PC-3 (cell line): ENCODE measurements at regions not wholly inside any gene's neighbourhood (a gene's known extent, or its start where the extent isn't known, plus 50 kb on each side); places are given as distances from the start of the nearest gene placed in this dataset.

Experiments
- ATAC-seq: fragments of 200-7000 bp; cut with Tn5 transposase; 2 replicates; pipeline ENCODE4 v1.9.1; 2020; ENCODE audit warnings: mild to moderate bottlenecking, moderate library complexity
- BruUV-seq: library from RNA; stranded (reverse); fragments of 400-500 nt; replicated peaks from 2 replicates; lab custom pipeline; 2021; lab: Mats Ljungman, UMichigan
- CTCF ChIA-PET: fragments of 300-600 bp; sonication (Branson Sonifier 250); formaldehyde crosslinking; loops from one replicate; lab custom pipeline; 2022; ENCODE audit warnings: antibody characterized with exemption; lab: Charles Lee
- POLR2A ChIA-PET: fragments of 300-600 bp; sonication (Branson Sonifier 250); formaldehyde crosslinking; loops from one replicate; lab custom pipeline; 2022; ENCODE audit warnings: antibody characterized with exemption; ENCODE audit not compliant: unreplicated experiment; lab: Charles Lee
- DNase-seq: peaks from one replicate; pipeline ENCODE4 v3.0.0-alpha.2; 2015
- H2AFZ ChIP-seq: fragments of 300-600 bp; sonication (generic); 2 replicates; pipeline ENCODE4 v1.6.0; 2016; ENCODE audit warnings: antibody characterized with exemption, low read length
- H3F3A ChIP-seq: fragments of 300-600 bp; sonication (generic); one replicate; pipeline ENCODE4 v1.6.0; 2017; ENCODE audit warnings: antibody characterized with exemption, low read length, control low read depth, mild to moderate bottlenecking; ENCODE audit not compliant: unreplicated experiment
- H3K27ac ChIP-seq: fragments of 300-600 bp; sonication (generic); 2 replicates; pipeline ENCODE4 v1.5.1; 2016; ENCODE audit warnings: mild to moderate bottlenecking, low read length
- H3K27me3 ChIP-seq: fragments of 300-600 bp; sonication (generic); 2 replicates; pipeline ENCODE4 v1.6.1; 2016; ENCODE audit warnings: low read length, mixed read lengths
- H3K36me3 ChIP-seq: fragments of 300-600 bp; sonication (generic); 2 replicates; pipeline ENCODE4 v1.6.1; 2016; ENCODE audit warnings: low read depth, mixed run types, low read length, mixed read lengths
- H3K4me1 ChIP-seq: fragments of 300-600 bp; sonication (generic); 2 replicates; pipeline ENCODE4 v1.5.1; 2016; ENCODE audit warnings: low read length; ENCODE audit not compliant: insufficient read depth
- H3K4me2 ChIP-seq: fragments of 300-600 bp; sonication (generic); 2 replicates; pipeline ENCODE4 v1.6.0; 2016; ENCODE audit warnings: low read length
- H3K4me3 ChIP-seq: fragments of 300-600 bp; sonication (generic); 2 replicates; pipeline ENCODE4 v1.5.1; 2016; ENCODE audit warnings: mild to moderate bottlenecking, low read length, mixed read lengths
- H3K79me2 ChIP-seq: fragments of 300-600 bp; sonication (generic); 2 replicates; pipeline ENCODE4 v1.6.1; 2017; ENCODE audit warnings: low read length, mixed read lengths
- H3K9ac ChIP-seq: fragments of 300-600 bp; sonication (generic); 2 replicates; pipeline ENCODE4 v1.6.0; 2016; ENCODE audit warnings: mild to moderate bottlenecking, low read length
- H3K9me2 ChIP-seq: fragments of 300-600 bp; sonication (generic); replicated peaks from 2 replicates; pipeline ENCODE4 v1.6.1; 2016; ENCODE audit warnings: mixed run types, low read length, mixed read lengths
- H3K9me3 ChIP-seq: fragments of 300-600 bp; sonication (generic); 2 replicates; pipeline ENCODE4 v1.6.1; 2016; ENCODE audit warnings: low read length, mixed read lengths
- H4K20me1 ChIP-seq: fragments of 300-600 bp; sonication (generic); 2 replicates; pipeline ENCODE4 v1.6.1; 2016; ENCODE audit warnings: low read length, mixed read lengths
- EZH2 ChIP-seq: fragments of 300-600 bp; sonication (generic); IDR thresholded peaks from one replicate; pipeline ENCODE4 v1.6.1; 2017; ENCODE audit warnings: antibody characterized with exemption, mild to moderate bottlenecking, low read length; ENCODE audit not compliant: unreplicated experiment
- EZH2phosphoT487 ChIP-seq: fragments of 300-600 bp; sonication (generic); IDR thresholded peaks from 2 replicates; pipeline ENCODE4 v1.6.1; 2018; ENCODE audit warnings: mild to moderate bottlenecking, antibody characterized with exemption, low read length, borderline replicate concordance
- intact Hi-C: fragments of 100-400 bp; cut with micrococcal nuclease; formaldehyde crosslinking; loops from 2 replicates; pipeline ENCODE4 v1.9.0; 2023
- TF ChIP-seq, protein P1 (sequence below): fragments of 300-600 bp; sonication (generic); conservative IDR thresholded peaks from 2 replicates; pipeline ENCODE4 v1.5.1; 2017; ENCODE audit warnings: antibody characterized with exemption, low read depth, mild to moderate bottlenecking, low read length

DNA sequence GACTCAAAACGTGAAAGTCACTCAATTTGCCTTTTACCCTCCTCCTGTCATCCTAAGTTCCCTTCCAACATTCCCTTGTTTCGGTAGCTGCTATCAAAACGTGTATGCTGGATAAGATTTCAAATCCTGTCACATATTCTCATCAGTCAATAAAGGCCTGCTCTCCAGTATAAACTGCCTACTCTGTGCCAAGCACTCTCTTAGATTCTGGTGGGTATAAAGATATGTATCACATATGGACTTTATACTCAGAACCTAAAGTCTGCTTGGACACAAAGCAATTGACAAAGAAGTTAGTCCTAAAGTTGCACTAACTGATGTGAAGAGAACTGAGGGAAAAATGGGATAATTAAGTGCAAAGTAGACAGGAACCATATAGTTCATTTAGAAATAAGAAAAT, 476.6 kb upstream of the MARCKS start:
- TF ChIP-seq, protein P1, sequence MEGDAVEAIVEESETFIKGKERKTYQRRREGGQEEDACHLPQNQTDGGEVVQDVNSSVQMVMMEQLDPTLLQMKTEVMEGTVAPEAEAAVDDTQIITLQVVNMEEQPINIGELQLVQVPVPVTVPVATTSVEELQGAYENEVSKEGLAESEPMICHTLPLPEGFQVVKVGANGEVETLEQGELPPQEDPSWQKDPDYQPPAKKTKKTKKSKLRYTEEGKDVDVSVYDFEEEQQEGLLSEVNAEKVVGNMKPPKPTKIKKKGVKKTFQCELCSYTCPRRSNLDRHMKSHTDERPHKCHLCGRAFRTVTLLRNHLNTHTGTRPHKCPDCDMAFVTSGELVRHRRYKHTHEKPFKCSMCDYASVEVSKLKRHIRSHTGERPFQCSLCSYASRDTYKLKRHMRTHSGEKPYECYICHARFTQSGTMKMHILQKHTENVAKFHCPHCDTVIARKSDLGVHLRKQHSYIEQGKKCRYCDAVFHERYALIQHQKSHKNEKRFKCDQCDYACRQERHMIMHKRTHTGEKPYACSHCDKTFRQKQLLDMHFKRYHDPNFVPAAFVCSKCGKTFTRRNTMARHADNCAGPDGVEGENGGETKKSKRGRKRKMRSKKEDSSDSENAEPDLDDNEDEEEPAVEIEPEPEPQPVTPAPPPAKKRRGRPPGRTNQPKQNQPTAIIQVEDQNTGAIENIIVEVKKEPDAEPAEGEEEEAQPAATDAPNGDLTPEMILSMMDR, result no peak
- no peak for TF ChIP-seq EZH2
- no peak for TF ChIP-seq EZH2phosphoT487
- peaks cover 7% of the 10 kb centered on the region for H3K4me1 ChIP-seq
- no peaks in the 10 kb centered on the region for H3K36me3 ChIP-seq
- no peak overlapping the region for H2AFZ ChIP-seq
- POLR2A ChIA-PET, result no interaction called here
- DNase-seq (no peak), ATAC-seq (no peak)
- intact Hi-C loops, result no loop called here
- BruUV-seq, result no TSS peak
- H3K9ac ChIP-seq, result no peak overlapping the region
- no peak overlapping the region for H3K4me2 ChIP-seq
- no peak overlapping the region for H3K27ac ChIP-seq
- no peaks in the 10 kb centered on the region for H3K79me2 ChIP-seq
- H3K4me3 ChIP-seq, result no peak overlapping the region
- no peaks in the 10 kb centered on the region for H4K20me1 ChIP-seq
- no peaks in the 10 kb centered on the region for H3K9me2 ChIP-seq
- H3F3A ChIP-seq, result no peaks in the 10 kb centered on the region
- no peaks in the 10 kb centered on the region for H3K9me3 ChIP-seq
- CTCF ChIA-PET, result no interaction called here
- no peaks in the 10 kb centered on the region for H3K27me3 ChIP-seq

GRCh38 chr6:113381232-113381631, 475.9 kb upstream of the MARCKS start:
- Histone ChIP-seq H3K79me2 (no peaks in the 10 kb centered on the region), H4K20me1 (no peaks in the 10 kb centered on the region), H3K27me3 (no peaks in the 10 kb centered on the region), H3F3A (no peaks in the 10 kb centered on the region), H3K9me2 (no peaks in the 10 kb centered on the region), H3K9me3 (no peaks in the 10 kb centered on the region), H2AFZ (no peak overlapping the region), H3K4me2 (no peak overlapping the region), H3K36me3 (no peaks in the 10 kb centered on the region), H3K27ac (no peak overlapping the region), H3K4me3 (no peak overlapping the region), H3K9ac (no peak overlapping the region), H3K4me1 (peaks cover under 1% of the 10 kb centered on the region)
- peak; percentile 7 for DNase-seq
- no peak for ATAC-seq
- TF ChIP-seq, protein P1, result no peak
- TF ChIP-seq EZH2phosphoT487, result no peak
- no peak for TF ChIP-seq EZH2
- ChIA-PET CTCF (no interaction called here), POLR2A (no interaction called here)
- BruUV-seq, result no TSS peak
- intact Hi-C loops, result no loop called here

GRCh38 chr6:113381959-113382358, 475.2 kb upstream of the MARCKS start:
- H3K4me2 ChIP-seq, result no peak overlapping the region
- ATAC-seq (no peak), DNase-seq (peak; percentile 42)
- ChIA-PET CTCF (no interaction called here), POLR2A (no interaction called here)
- H3K36me3 ChIP-seq, result no peaks in the 10 kb centered on the region
- H3K4me3 ChIP-seq, result no peak overlapping the region
- no peaks in the 10 kb centered on the region; the same call in 1 of the 2 replicates for H3K4me1 ChIP-seq
- H3K9me2 ChIP-seq, result no peaks in the 10 kb centered on the region
- no TSS peak for BruUV-seq
- H3K27ac ChIP-seq, result no peak overlapping the region
- H4K20me1 ChIP-seq, result no peaks in the 10 kb centered on the region
- H3F3A ChIP-seq, result no peaks in the 10 kb centered on the region
- H3K79me2 ChIP-seq, result no peaks in the 10 kb centered on the region
- TF ChIP-seq EZH2phosphoT487, result no peak
- no peak for TF ChIP-seq EZH2
- TF ChIP-seq, protein P1, result no peak
- no peaks in the 10 kb centered on the region for H3K27me3 ChIP-seq
- no peak overlapping the region for H2AFZ ChIP-seq
- intact Hi-C loops, result no loop called here
- H3K9ac ChIP-seq, result no peak overlapping the region
- H3K9me3 ChIP-seq, result no peaks in the 10 kb centered on the region
